ENCODE measurements at regions not wholly inside any gene's neighbourhood (a gene's known extent, or its start where the extent isn't known, plus 50 kb on each side); places are given as distances from the start of the nearest gene placed in this dataset.

DNA sequence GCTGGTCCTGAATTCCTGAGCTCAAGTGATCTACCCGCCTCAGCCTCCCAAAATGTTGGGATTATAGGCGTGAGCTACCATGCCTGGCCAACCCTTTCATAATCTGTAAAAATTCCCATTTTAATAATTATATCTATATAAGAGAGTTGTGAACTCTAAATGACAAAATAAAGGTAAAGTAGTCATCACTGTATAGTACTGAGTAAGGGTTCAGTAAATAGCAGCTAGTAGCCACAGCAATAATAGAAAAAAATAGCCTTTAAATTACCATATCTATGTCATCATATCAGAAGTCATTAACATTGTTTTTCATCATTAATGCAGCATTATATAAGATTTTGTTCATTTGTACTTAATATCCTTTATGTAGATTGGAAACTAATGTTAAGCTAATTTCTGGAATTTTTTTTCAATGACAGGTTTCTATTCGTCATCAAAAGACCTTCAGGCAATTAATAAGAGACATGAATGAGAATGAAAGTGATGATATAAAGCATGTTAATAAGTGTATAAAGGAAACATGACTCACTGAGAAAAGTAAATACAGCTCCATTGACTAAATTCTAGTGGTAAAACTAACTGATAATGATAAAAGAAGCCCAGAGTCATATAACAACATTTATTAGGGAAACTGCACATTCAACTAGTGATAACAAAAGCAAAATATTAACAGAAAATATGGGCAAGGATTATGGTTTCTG lies 85.9 kb upstream of the UGT8 start:
- TF ChIP-seq, protein P1, sequence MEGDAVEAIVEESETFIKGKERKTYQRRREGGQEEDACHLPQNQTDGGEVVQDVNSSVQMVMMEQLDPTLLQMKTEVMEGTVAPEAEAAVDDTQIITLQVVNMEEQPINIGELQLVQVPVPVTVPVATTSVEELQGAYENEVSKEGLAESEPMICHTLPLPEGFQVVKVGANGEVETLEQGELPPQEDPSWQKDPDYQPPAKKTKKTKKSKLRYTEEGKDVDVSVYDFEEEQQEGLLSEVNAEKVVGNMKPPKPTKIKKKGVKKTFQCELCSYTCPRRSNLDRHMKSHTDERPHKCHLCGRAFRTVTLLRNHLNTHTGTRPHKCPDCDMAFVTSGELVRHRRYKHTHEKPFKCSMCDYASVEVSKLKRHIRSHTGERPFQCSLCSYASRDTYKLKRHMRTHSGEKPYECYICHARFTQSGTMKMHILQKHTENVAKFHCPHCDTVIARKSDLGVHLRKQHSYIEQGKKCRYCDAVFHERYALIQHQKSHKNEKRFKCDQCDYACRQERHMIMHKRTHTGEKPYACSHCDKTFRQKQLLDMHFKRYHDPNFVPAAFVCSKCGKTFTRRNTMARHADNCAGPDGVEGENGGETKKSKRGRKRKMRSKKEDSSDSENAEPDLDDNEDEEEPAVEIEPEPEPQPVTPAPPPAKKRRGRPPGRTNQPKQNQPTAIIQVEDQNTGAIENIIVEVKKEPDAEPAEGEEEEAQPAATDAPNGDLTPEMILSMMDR (IDR thresholded peaks at IDR 0.05), result no peak
- no peak for TF ChIP-seq POLR2A (IDR thresholded peaks at IDR 0.05)
